H1 (cell line): ENCODE measurements at regions not wholly inside any gene's neighbourhood (a gene's known extent, or its start where the extent isn't known, plus 50 kb on each side); places are given as distances from the start of the nearest gene placed in this dataset.

Experiments
- ASH2L ChIP-seq: fragments of 200-600, 300-600 bp; sonication (generic); IDR thresholded peaks from one replicate; pipeline ENCODE4 v1.7.1; 2017; ENCODE audit warnings: low read length
- RFX5 ChIP-seq: IDR thresholded peaks from 2 replicates; pipeline ENCODE4 v1.6.1; 2011; ENCODE audit warnings: low read depth, low read length, improper control_type of control experiment, borderline replicate concordance

GRCh38 chr21:38590449-38591217 lies 92.4 kb upstream of the ERG start (continued):
- TF ChIP-seq ASH2L (no peak), RFX5 (no peak)
- TF ChIP-seq, all 59 proteins: peak for 0
